Lung microvascular endothelial cell (primary cell): ENCODE measurements at regions not wholly inside any gene's neighbourhood (a gene's known extent, or its start where the extent isn't known, plus 50 kb on each side); places are given as distances from the start of the nearest gene placed in this dataset.

Experiments
- DNase-seq, 2 donors: peaks; one replicate each; pipeline versions ENCODE4 v3.0.0 to v3.0.0-alpha.2; 2010; ENCODE audit warnings: low read depth in 2 of 2

- DNase-seq: no peak
Measured at GRCh38 chr2:106041150-106041549, 153.0 kb downstream of the UXS1 start.

- no peak for DNase-seq
Measured at GRCh38 chr2:106039634-106040315, 154.3 kb downstream of the UXS1 start.

GRCh38 chr2:106038601-106039375, 155.3 kb downstream of the UXS1 start:
- no peak for DNase-seq

GRCh38 chr2:106037932-106038331, 156.2 kb downstream of the UXS1 start:
- no peak for DNase-seq

DNA sequence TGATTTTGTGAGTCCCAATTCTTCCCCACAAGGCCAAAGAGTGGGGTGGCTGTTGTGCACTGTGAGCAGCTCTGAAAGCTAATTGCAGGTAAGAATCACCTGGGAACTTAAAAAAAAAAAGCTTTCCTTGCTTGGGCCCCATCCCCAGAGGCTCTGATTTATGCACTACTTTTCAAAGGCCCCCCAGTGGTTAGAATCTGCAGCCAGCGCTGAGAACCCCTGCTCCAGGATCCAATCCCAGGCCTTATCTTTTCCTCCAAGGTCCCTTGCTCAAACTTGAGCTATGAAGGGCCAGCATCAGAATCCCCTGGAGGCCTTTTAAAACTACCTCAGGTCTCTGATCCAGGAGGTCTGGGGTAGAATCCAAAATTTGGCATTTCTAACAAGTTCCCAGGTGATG, 156.8 kb downstream of the UXS1 start:
- no peak for DNase-seq

DNA sequence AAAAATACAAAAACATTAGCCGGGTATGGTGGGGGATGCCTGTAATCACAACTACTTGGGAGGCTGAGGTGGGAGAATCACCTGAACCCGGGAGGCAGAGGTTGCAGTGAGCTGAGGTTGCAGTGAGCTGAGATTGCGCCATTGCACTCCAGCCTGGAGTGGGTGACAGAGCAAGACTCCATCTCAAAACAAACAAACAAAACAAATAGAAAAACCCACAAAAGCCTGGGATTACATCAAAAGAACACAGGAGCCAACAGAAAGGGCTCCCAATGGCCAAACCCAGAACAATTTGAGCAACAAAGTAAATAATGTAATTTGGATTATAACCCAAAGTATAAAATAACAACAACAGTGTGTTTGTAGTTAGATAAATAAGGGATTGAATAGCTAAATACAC, 159.8 kb downstream of the UXS1 start:
- DNase-seq: no peak

- DNase-seq: peak; percentile 12 to 20
Measured at GRCh38 chr2:106032676-106033075, 161.4 kb downstream of the UXS1 start.

- DNase-seq: peak in 1 of 2 donors; percentile 61
Measured at GRCh38 chr2:106030287-106031268, 163.5 kb downstream of the UXS1 start.

DNA sequence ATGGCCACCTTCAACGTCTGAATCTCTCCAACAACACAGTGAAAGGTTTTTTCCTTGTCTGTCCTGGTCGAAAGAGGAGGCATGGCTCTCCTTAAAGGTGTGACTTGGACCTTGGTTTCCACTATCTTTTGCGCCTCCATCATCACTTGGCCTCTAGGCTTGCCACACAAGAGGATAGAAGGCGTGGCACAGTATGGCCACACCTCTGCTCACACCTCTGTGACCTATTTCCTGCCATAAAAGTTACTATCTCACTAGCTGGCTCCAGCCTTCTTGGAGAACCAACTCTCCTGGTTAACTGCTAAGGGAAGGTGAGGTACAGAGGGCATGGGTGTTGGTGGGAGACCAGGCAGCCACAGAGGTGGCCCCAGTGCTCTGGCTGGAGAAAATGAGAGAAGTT, 165.9 kb downstream of the UXS1 start:
- DNase-seq: no peak

DNA sequence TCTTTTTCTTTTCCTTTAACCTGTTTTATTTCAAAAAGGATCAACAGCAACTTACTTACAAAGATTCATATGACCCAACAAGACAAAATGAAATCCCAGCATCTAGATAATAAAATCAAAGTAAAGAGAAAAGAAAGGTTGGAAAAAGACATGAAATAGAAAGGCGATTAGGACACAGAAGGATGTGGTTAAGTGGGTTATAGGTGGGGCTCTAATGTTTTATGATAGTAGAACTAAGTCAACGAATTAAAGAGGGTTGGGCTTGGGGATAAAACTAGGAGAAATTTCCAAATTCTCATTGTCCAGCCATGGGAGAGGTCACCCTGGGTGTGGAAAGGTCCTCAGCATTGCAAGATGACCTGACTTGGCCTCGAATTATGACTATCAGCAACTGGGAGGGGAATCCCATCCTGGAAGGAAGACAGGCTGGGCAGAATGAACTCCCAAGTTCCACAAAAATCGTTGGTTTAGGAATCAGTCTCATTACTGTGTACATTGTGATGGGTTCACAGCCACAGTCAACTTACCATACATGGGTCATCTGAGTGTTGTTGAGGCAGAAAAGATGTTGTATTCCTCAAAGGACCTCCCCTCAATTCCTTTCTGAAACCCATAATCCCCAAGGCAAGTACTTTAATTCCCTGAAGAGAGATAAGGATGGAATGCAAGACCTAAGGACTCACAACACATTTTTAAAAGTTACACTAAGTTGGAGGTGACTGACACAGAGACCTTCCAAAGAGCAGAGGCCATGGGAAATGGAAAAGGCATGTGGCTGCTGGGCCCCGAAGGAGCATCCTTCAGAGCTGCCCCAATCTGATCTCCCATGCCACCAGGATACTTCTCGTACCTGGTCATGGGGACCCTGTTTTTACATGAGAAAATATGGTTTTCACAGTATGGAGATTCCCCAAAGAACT, 167.6 kb downstream of the UXS1 start:
- DNase-seq: no peak

DNA sequence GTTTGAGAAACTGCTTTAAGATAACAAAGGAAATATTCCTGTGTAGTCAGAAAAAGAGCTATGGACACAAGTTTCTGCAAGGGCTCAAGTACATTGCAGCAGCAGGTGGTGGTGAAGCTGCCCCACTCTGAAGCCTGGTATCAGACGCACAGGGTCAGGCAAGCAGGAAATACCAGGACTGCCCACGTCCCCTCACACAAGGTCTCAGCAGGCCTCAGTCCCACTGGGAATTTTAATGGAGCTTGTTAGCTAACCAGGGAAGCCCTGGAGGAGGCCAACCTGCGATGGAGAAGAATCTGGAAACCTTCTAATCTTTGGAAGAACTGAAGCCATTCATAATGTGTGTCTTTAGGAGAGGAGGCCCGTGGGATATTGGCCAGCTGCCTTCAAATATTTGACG, 168.3 kb downstream of the UXS1 start:
- DNase-seq: no peak

GRCh38 chr2:106021662-106022028, 172.5 kb downstream of the UXS1 start:
- no peak for DNase-seq

GRCh38 chr2:106020821-106021661, 173.1 kb downstream of the UXS1 start:
- no peak for DNase-seq

DNA sequence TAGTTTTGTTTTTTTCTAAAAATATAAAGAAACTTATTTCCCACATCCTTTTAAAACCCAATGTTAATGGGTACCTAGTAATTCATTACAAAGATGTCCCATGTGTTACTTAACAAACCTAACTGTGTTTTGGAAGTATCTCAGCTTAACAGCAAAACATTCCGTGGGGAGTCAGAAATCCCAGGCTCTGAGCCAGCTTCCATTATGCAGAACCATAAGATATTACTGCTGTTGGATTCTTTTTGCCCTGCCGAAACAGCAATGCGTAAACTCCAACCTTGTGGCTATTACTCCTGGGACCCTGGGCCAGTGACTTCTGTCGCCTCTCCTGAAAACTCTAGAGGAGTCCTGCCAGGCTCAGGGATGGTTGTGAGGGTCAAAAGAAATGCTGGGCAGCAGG, 174.1 kb downstream of the UXS1 start:
- peak in 1 of 2 donors; percentile 25 for DNase-seq

- DNase-seq: no peak
Measured at GRCh38 chr2:106018141-106018540, 176.0 kb downstream of the UXS1 start.

GRCh38 chr2:106012591-106013347, 181.3 kb downstream of the UXS1 start:
- DNase-seq: no peak

DNA sequence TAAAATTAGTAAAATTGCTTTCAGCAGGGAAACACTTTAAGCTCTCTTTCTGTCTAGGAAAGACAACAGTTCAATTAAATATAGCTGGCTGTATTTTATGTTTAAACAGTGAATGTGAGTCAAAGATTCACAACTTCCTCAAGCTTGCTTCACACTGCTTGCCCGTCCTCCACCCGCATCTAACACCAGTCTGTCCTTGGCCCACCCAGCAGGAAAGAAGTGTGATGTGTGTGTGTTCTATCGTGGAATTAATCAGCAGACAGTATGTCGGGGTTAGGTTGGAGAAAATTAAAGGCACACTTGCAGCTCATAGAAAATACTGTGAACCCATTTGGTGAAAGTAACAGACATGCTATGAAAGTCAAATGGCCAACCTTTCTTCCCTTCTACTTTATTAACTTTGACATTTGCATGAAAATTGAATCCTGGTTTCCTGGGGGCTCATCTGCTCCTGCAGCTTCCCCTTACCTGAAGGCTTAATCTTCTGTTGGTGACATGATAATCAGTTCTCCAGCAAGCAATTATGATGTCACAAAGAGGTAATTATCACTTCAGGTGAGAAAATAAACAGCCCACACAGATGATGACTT, 182.0 kb downstream of the UXS1 start:
- DNase-seq: peak in 1 of 2 donors; percentile 16

DNA sequence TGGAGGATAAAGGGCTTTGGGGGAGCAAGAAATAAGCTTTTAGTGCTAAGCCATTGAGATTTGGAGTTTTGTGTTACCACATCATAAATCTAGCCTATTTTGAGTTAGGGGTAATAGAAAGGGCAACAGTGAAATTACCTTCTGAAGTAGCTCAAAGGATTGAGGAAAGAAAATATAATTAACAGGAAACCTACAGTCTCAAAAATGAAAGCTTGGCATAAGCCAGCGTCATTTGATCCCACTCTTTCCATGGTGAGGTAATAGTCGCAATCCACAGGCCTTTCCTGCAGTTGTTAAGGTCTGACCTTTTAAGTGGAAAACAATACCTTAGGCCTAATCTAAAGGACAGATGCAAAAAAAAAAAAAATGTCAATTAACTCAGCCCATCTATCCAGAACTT, 182.7 kb downstream of the UXS1 start:
- DNase-seq: peak; percentile 50 to 65

- DNase-seq: no peak
Measured at GRCh38 chr2:106010818-106011355, 183.2 kb downstream of the UXS1 start.
